ENCODE measurements at regions not wholly inside any gene's neighbourhood (a gene's known extent, or its start where the extent isn't known, plus 50 kb on each side); places are given as distances from the start of the nearest gene placed in this dataset.
"Not testable (repeated sequence)": the region's sequence is repeated elsewhere in the genome, so short reads cannot be mapped to it uniquely, and the experiment has no call there.

GRCh38 chr16:21521390-21522143 is 77.8 kb upstream of the METTL9 start:
- TF ChIP-seq POLR2AphosphoS5 (IDR thresholded peaks at IDR 0.05; ENCODE audit: insufficient read depth in 1 of 2, low read depth in 1 of 2); CTCF (IDR thresholded peaks at IDR 0.05); POLR2A (IDR thresholded peaks at IDR 0.05): not testable (repeated sequence)

All from vagina (tissue), 2 donors.